ENCODE measurements at regions not wholly inside any gene's neighbourhood (a gene's known extent, or its start where the extent isn't known, plus 50 kb on each side); places are given as distances from the start of the nearest gene placed in this dataset.
A peak's percentile ranks its signal among the peaks of the same experiment; 100 is the strongest.

DNA sequence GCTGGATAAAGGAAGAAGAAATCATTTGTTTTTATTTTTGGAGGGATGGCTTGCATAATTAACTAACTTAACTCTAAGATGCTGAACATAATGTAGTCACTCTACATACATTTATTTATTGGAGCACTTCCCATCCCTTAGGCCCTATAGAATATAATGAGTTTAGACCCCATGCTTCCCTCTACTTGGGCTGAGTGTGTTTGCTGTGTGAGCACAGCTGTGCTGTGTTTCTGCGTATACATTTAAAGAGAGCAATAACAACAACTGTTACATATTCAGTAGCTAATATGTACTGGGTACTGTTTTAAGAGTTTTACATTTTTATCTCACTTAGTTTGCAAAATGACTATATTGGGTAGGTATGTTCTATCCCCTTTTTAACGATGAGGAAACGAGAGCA is 736.6 kb upstream of the NRSN1 start:
- H3K27ac ChIP-seq (ENCODE audit: low read length) = no peak overlapping the region
- no peaks in the 10 kb centered on the region for H3K27me3 ChIP-seq (ENCODE audit: control insufficient read depth, insufficient read depth, low read length)
- no peaks in the 10 kb centered on the region for H3K4me1 ChIP-seq (ENCODE audit: control insufficient read depth, low read depth, low read length)
- no peaks in the 10 kb centered on the region for H3K36me3 ChIP-seq (ENCODE audit: control insufficient read depth, low read depth, low read length)
- no peaks in the 10 kb centered on the region for H3K9me3 ChIP-seq (ENCODE audit: control insufficient read depth, low read depth, low read length)
- no peak overlapping the region for H3K4me3 ChIP-seq (ENCODE audit: low read length)
- no peak overlapping the region for H3K9ac ChIP-seq (ENCODE audit: low read length)

DNA sequence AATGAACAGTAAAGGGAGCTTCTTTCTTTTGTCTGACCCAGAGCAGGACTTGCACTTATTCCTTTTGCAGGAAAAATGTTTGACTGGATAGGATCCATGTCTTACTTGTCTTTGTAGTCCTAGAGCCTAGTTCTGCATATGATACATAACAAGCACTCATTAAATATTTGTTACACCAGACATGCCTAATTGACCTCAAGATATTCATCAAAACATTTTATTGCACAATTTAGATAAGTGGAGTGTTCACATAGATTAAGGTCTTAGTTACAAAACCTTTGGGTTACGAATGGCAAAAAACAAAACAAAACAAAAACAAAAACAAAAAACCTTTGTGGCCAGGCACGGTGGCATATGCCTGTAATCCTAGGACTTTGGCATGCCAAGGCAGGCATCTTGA is 735.8 kb upstream of the NRSN1 start:
- H3K36me3 ChIP-seq (ENCODE audit: control insufficient read depth, low read depth, low read length) = no peaks in the 10 kb centered on the region
- H3K27me3 ChIP-seq (ENCODE audit: control insufficient read depth, insufficient read depth, low read length) = no peaks in the 10 kb centered on the region
- H3K9ac ChIP-seq (ENCODE audit: low read length) = no peak overlapping the region
- no peaks in the 10 kb centered on the region for H3K4me1 ChIP-seq (ENCODE audit: control insufficient read depth, low read depth, low read length)
- no peak overlapping the region for H3K4me3 ChIP-seq (ENCODE audit: low read length)
- H3K9me3 ChIP-seq (ENCODE audit: control insufficient read depth, low read depth, low read length) = no peaks in the 10 kb centered on the region
- H3K27ac ChIP-seq (ENCODE audit: low read length) = no peak overlapping the region

DNA sequence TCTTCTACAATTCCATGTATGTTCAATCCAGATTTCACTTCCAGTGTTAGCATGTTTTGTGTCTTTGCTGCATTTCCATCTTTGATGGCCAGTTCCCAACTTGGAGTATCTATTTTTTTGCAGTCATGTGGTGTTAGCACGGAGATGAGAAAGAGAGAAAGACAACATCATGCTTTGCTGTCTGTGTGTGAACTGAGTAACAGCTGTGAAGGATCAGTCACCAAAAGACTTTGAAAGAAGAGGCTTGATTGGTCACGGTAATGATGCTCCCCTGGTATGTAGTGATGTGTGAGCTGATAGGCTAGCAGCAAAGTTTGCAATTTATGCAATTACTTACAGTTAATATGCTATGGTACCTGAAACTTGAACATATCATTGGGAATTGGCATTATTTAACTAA is 731.3 kb upstream of the NRSN1 start:
- H3K27ac ChIP-seq (ENCODE audit: low read length) = no peak overlapping the region
- no peaks in the 10 kb centered on the region for H3K9me3 ChIP-seq (ENCODE audit: control insufficient read depth, low read depth, low read length)
- peaks cover 10% of the 10 kb centered on the region for H3K4me1 ChIP-seq (ENCODE audit: control insufficient read depth, low read depth, low read length)
- no peak overlapping the region for H3K9ac ChIP-seq (ENCODE audit: low read length)
- H3K27me3 ChIP-seq (ENCODE audit: control insufficient read depth, insufficient read depth, low read length) = no peaks in the 10 kb centered on the region
- H3K36me3 ChIP-seq (ENCODE audit: control insufficient read depth, low read depth, low read length) = no peaks in the 10 kb centered on the region
- no peak overlapping the region for H3K4me3 ChIP-seq (ENCODE audit: low read length)

DNA sequence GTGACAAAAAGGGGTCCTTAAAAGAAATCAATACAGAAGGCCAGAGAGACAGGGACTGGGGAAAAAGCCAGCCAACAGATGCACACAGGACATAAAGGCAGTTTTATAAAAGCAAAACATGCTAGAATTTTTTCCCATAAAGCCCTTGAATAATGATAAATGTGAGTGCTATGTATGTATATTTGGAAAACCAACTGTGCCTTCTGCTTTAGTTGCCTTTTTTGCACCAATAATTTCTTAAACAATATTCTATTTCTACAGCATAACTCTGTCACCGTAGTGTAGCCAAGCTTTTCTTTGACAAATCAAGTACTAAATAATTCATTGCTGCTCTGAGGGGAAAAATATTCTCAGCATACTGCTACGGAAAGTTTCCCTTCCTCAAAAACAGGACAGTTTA is 730.6 kb upstream of the NRSN1 start:
- no peaks in the 10 kb centered on the region for H3K36me3 ChIP-seq (ENCODE audit: control insufficient read depth, low read depth, low read length)
- H3K9me3 ChIP-seq (ENCODE audit: control insufficient read depth, low read depth, low read length) = no peaks in the 10 kb centered on the region
- no peak overlapping the region for H3K27ac ChIP-seq (ENCODE audit: low read length)
- H3K27me3 ChIP-seq (ENCODE audit: control insufficient read depth, insufficient read depth, low read length) = no peaks in the 10 kb centered on the region
- peaks cover 10% of the 10 kb centered on the region for H3K4me1 ChIP-seq (ENCODE audit: control insufficient read depth, low read depth, low read length)
- H3K4me3 ChIP-seq (ENCODE audit: low read length) = no peak overlapping the region
- no peak overlapping the region for H3K9ac ChIP-seq (ENCODE audit: low read length)

DNA sequence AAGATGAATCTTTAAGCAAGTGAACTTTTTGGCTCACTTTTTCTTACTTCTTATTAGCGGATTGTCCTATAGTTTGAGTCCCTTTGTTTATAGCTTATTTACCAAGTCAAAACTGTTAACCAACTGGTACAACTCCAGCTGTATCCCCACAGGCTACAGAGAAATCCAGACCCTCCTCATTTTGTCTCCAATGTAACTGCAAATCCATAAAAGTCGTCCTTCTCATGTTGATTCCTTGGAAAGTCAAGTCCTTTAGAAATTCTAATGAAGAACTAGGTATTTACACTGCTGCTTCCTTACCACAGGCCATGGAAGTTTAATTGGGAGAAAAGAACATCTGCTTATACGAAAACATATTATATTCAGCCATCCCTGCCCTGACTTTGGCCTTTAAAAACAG is 729.1 kb upstream of the NRSN1 start:
- peak overlapping the region; percentile 9 for H3K4me3 ChIP-seq (ENCODE audit: low read length)
- no peaks in the 10 kb centered on the region for H3K36me3 ChIP-seq (ENCODE audit: control insufficient read depth, low read depth, low read length)
- peaks cover 10% of the 10 kb centered on the region for H3K4me1 ChIP-seq (ENCODE audit: control insufficient read depth, low read depth, low read length)
- no peak overlapping the region for H3K9ac ChIP-seq (ENCODE audit: low read length)
- H3K9me3 ChIP-seq (ENCODE audit: control insufficient read depth, low read depth, low read length) = no peaks in the 10 kb centered on the region
- H3K27ac ChIP-seq (ENCODE audit: low read length) = no peak overlapping the region
- H3K27me3 ChIP-seq (ENCODE audit: control insufficient read depth, insufficient read depth, low read length) = no peaks in the 10 kb centered on the region

DNA sequence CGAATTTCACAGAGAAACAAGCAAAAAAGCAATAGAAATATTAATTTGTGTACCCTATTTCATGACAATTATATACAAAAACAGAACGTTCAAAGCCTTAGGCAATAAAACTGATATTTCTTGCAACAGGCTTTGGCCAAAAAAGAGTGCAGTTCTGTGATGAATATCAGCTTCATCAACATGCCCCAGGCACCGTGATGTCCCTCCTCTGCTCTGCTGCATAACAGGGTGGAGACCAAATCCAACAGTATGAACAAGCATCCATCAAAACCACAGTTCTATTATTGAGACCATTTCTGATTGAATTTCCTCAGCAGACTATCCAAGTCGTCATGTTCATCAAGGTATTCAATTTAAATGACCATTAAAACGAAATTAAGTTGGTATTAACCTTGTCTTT is 722.6 kb upstream of the NRSN1 start:
- H3K9me3 ChIP-seq (ENCODE audit: control insufficient read depth, low read depth, low read length) = no peaks in the 10 kb centered on the region
- peaks cover 2% of the 10 kb centered on the region for H3K4me1 ChIP-seq (ENCODE audit: control insufficient read depth, low read depth, low read length)
- no peak overlapping the region for H3K27ac ChIP-seq (ENCODE audit: low read length)
- no peak overlapping the region for H3K9ac ChIP-seq (ENCODE audit: low read length)
- no peaks in the 10 kb centered on the region for H3K36me3 ChIP-seq (ENCODE audit: control insufficient read depth, low read depth, low read length)
- H3K4me3 ChIP-seq (ENCODE audit: low read length) = no peak overlapping the region
- H3K27me3 ChIP-seq (ENCODE audit: control insufficient read depth, insufficient read depth, low read length) = no peaks in the 10 kb centered on the region

DNA sequence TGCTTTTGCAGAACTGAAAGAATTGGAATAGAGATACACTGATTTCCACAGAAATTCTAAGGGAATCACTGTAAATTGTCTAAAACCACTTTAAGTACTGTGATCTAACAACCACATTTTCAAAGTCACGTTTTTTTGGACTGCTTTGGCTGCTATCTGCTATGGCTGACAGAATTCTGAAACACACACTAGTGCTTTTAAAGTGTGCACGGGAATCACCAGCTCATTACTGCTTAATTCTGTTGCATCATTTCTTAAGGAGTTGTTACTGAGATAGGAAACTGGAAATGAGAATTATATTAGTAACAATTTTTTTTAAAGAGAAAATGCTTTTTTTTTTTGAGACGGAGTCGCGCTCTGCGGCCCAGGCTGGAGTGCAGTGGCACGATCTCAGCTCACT is 716.5 kb upstream of the NRSN1 start:
- no peak overlapping the region for H3K27ac ChIP-seq (ENCODE audit: low read length)
- H3K36me3 ChIP-seq (ENCODE audit: control insufficient read depth, low read depth, low read length) = no peaks in the 10 kb centered on the region
- peaks cover 7% of the 10 kb centered on the region for H3K4me1 ChIP-seq (ENCODE audit: control insufficient read depth, low read depth, low read length)
- H3K4me3 ChIP-seq (ENCODE audit: low read length) = no peak overlapping the region
- H3K9ac ChIP-seq (ENCODE audit: low read length) = no peak overlapping the region
- no peaks in the 10 kb centered on the region for H3K9me3 ChIP-seq (ENCODE audit: control insufficient read depth, low read depth, low read length)
- no peaks in the 10 kb centered on the region for H3K27me3 ChIP-seq (ENCODE audit: control insufficient read depth, insufficient read depth, low read length)

DNA sequence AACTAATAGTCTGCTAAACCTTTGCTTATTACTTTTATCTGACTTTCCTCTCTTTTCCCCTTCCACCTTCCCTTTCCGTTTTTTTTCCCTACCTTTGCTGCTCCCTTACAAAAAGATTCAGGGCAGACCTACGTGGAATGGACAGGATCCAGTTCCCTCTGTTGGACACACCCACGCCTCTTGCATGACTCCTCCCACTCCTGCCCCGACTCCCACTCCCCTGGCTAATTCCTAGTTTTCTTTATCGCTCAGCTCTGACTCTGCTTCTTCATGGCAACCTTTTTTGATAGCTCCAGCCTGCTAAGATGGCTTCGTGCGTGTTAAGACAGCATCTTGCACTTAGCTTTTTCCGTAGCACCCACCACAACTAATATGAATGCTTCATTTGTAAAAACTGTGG is 715.6 kb upstream of the NRSN1 start:
- H3K4me1 ChIP-seq (ENCODE audit: control insufficient read depth, low read depth, low read length) = peaks cover 7% of the 10 kb centered on the region
- no peaks in the 10 kb centered on the region for H3K9me3 ChIP-seq (ENCODE audit: control insufficient read depth, low read depth, low read length)
- H3K27me3 ChIP-seq (ENCODE audit: control insufficient read depth, insufficient read depth, low read length) = no peaks in the 10 kb centered on the region
- H3K9ac ChIP-seq (ENCODE audit: low read length) = no peak overlapping the region
- no peaks in the 10 kb centered on the region for H3K36me3 ChIP-seq (ENCODE audit: control insufficient read depth, low read depth, low read length)
- H3K4me3 ChIP-seq (ENCODE audit: low read length) = no peak overlapping the region
- no peak overlapping the region for H3K27ac ChIP-seq (ENCODE audit: low read length)

DNA sequence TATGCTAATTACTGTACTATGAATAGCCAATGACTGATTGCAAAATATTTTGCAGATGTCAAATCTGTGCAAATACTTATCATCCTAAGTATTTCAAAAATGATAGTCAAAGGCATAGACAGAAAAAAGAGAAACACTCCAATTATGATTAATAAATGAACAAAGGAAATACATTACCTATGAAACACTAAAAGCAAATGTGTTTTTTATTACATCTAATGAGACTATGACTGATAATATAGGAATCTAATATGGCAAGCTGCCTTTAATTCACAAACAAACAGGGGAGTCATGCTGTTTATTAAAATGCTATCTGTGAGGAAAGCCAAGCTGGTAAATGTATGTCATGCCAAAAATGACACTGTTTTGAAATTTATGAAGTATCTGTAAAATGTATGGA is 713.2 kb upstream of the NRSN1 start:
- Histone ChIP-seq H3K4me1 (ENCODE audit: control insufficient read depth, low read depth, low read length) (peaks cover 7% of the 10 kb centered on the region), H3K27ac (ENCODE audit: low read length) (no peak overlapping the region)

DNA sequence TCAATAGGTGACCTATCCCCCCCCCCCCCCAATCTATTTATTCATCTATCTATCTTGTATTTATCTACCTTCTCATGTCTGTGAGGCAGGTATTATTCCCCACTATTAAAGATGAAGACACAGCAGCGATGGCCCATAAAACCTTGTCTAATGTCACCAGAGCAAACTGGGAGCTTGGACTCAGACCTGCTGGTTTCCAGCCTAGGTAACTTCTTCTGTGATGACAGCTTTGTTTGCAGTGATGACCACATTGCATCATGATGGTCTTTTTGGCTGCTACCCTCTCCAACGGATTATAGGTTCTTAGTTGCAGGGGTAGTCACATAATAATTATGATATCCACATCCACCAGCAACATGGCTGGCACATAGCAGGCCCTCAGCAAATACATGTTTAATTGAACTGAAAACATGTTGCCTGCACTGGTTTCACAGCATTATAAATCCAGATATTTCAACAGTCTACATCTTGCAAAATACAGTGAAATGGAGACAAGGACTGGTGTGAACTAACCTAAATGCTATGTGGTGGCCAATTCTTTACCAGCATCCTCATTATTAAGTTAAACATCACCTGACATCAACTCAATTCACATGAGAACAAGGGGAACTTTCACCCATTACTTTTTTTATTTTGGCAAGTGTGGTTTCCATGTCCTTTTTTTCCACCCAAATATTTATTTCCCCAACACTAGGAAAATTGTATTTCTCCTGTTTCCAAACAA is 712.5 kb upstream of the NRSN1 start:
- Histone ChIP-seq H3K9me3 (ENCODE audit: control insufficient read depth, low read depth, low read length) (no peaks in the 10 kb centered on the region), H3K27ac (ENCODE audit: low read length) (no peak overlapping the region), H3K9ac (ENCODE audit: low read length) (no peak overlapping the region)

More for the DNA sequence above, 713.2 kb upstream of the NRSN1 start:
- no peaks in the 10 kb centered on the region for H3K36me3 ChIP-seq (ENCODE audit: control insufficient read depth, low read depth, low read length)
- H3K27me3 ChIP-seq (ENCODE audit: control insufficient read depth, insufficient read depth, low read length) = no peaks in the 10 kb centered on the region
- H3K9me3 ChIP-seq (ENCODE audit: control insufficient read depth, low read depth, low read length) = no peaks in the 10 kb centered on the region
- no peak overlapping the region for H3K4me3 ChIP-seq (ENCODE audit: low read length)
- no peak overlapping the region for H3K9ac ChIP-seq (ENCODE audit: low read length)

DNA sequence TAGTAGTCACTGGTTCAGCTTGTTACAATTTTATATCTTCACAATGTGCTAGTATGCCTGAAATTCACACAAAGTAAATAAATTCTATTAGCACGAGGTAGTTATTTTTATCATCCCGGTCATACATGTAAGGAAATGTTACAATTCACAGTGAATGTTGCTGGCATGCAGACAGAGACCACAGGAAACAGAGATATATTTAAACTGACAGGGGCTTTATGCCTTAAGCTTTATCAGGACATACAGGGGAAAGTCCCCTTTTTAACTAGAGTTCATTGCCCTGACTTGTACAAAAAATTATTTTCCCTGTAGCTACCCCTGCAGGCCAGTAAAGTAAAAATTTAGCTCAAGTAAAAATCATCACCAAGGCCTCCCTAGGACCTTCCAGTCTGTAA is 712.0 kb upstream of the NRSN1 start:
- Histone ChIP-seq H3K36me3 (ENCODE audit: control insufficient read depth, low read depth, low read length) (no peaks in the 10 kb centered on the region), H3K4me1 (ENCODE audit: control insufficient read depth, low read depth, low read length) (no peaks in the 10 kb centered on the region), H3K4me3 (ENCODE audit: low read length) (no peak overlapping the region), H3K9ac (ENCODE audit: low read length) (no peak overlapping the region), H3K9me3 (ENCODE audit: control insufficient read depth, low read depth, low read length) (no peaks in the 10 kb centered on the region), H3K27ac (ENCODE audit: low read length) (no peak overlapping the region), H3K27me3 (ENCODE audit: control insufficient read depth, insufficient read depth, low read length) (no peaks in the 10 kb centered on the region)

More for the DNA sequence above, 712.5 kb upstream of the NRSN1 start:
- Histone ChIP-seq H3K4me1 (ENCODE audit: control insufficient read depth, low read depth, low read length) (peaks cover 4% of the 10 kb centered on the region), H3K27me3 (ENCODE audit: control insufficient read depth, insufficient read depth, low read length) (no peaks in the 10 kb centered on the region), H3K36me3 (ENCODE audit: control insufficient read depth, low read depth, low read length) (no peaks in the 10 kb centered on the region), H3K4me3 (ENCODE audit: low read length) (no peak overlapping the region)

DNA sequence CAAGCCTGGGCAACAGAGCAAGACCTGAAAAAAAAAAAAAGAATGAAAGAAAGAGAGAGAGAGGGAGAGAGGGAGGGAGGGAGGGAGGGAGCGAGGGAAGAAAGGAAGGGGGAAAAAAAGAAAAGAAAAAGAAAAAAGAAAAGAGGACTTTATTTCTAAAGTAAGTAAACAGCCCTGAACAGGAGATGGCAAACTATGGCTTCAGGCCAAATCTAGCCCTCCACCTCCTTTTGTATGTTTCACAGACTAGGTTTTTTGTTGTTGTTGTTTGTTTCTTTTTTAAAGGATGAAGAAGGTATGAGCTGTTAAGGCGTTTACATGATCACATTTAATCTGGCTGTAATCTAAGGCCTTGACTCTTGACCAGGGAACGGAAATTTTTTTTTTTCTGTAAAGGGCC is 711.1 kb upstream of the NRSN1 start:
- Histone ChIP-seq H3K9ac (ENCODE audit: low read length) (no peak overlapping the region), H3K4me1 (ENCODE audit: control insufficient read depth, low read depth, low read length) (no peaks in the 10 kb centered on the region), H3K27ac (ENCODE audit: low read length) (no peak overlapping the region), H3K36me3 (ENCODE audit: control insufficient read depth, low read depth, low read length) (no peaks in the 10 kb centered on the region), H3K9me3 (ENCODE audit: control insufficient read depth, low read depth, low read length) (no peaks in the 10 kb centered on the region), H3K27me3 (ENCODE audit: control insufficient read depth, insufficient read depth, low read length) (no peaks in the 10 kb centered on the region), H3K4me3 (ENCODE audit: low read length) (no peak overlapping the region)
